H1 (cell line): ENCODE measurements at regions not wholly inside any gene's neighbourhood (a gene's known extent, or its start where the extent isn't known, plus 50 kb on each side); places are given as distances from the start of the nearest gene placed in this dataset.

Experiments
- ATF3 ChIP-seq: IDR thresholded peaks from 2 replicates; pipeline ENCODE4 v1.6.1; 2011; ENCODE audit warnings: low read depth, mild to moderate bottlenecking, low read length; ENCODE audit not compliant: insufficient read depth
- BRCA1 ChIP-seq: IDR thresholded peaks from 2 replicates; pipeline ENCODE4 v1.6.1; 2012; ENCODE audit warnings: low read depth, low read length, improper control_type of control experiment
- CEBPB ChIP-seq: IDR thresholded peaks from 2 replicates; pipeline ENCODE4 v1.6.1; 2012; ENCODE audit warnings: low read depth, low read length
- CREB1 ChIP-seq: IDR thresholded peaks from 2 replicates; pipeline ENCODE4 v1.6.1; 2012; ENCODE audit warnings: inconsistent platforms
- GTF2F1 ChIP-seq: IDR thresholded peaks from 2 replicates; pipeline ENCODE4 v1.6.1; 2012; ENCODE audit warnings: low read depth, low read length, improper control_type of control experiment, borderline replicate concordance
- MAX ChIP-seq: IDR thresholded peaks from 2 replicates; pipeline ENCODE4 v1.6.1; 2012; ENCODE audit warnings: inconsistent platforms
- RBBP5 ChIP-seq: IDR thresholded peaks from 2 replicates; pipeline ENCODE4 v1.7.1; 2012; ENCODE audit warnings: low read depth, mild to moderate bottlenecking, inconsistent platforms, low read length, moderate library complexity, borderline replicate concordance
- TAF7 ChIP-seq: optimal IDR thresholded peaks from 2 replicates; pipeline ENCODE3; 2011; ENCODE audit warnings: low read depth, mild to moderate bottlenecking, inconsistent platforms, low read length, moderate library complexity, borderline replicate concordance
- TBP ChIP-seq: IDR thresholded peaks from 2 replicates; pipeline ENCODE4 v1.6.1; 2011; ENCODE audit warnings: low read depth, low read length, improper control_type of control experiment

DNA sequence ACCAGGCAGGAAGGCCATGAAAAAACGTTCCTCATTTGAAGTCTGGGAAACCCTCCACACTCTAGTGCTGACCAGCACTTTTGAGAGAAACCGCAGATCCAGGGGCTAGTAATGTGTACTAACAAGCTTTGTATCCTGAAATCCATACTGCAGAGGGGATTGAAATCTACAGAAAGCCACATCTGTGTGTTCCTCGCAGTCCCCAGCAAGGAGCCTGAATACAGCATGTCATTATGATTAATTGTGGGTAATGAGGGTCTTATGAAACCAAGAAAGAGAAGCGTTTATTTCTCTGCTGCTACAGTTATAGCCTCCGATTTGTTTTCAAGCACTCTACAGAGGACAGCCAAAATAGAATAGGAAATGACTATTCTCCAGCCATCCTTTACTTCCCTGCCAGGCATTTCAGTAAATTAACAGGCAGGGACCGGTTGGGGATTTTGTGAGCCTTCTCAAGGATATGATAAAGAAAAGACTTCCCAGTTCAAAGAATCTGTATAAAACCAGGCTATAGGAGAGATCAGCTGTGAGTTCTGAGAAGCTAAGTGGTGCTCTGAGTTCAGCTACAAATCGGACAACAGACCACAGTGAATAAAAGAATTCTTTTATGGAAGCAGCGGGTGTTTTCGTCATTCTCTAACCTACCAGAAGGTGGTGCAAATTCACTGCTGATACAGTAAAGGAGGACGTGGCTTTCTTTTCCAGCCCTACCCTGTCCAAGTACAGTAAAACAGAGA, 133.4 kb downstream of the INSIG2 start (continued):
- TF ChIP-seq ATF3 (no peak), BRCA1 (no peak), TBP (no peak), RBBP5 (no peak), MAX (no peak), CREB1 (peak; percentile 52; the same call in 1 of the 2 replicates), CEBPB (no peak), GTF2F1 (no peak), TAF7 (no peak)
- TF ChIP-seq, all 59 proteins: peak for 4
